Mesenchymal stem cell (in vitro differentiated cells and primary cell): ENCODE measurements at regions not wholly inside any gene's neighbourhood (a gene's known extent, or its start where the extent isn't known, plus 50 kb on each side); places are given as distances from the start of the nearest gene placed in this dataset.

Experiments
- DNase-seq: peaks from one replicate; pipeline ENCODE4 v3.0.0-alpha.2; 2013
- H2AFZ ChIP-seq: one replicate; pipeline ENCODE4 v1.6.1; 2013; ENCODE audit warnings: low read depth, mild to moderate bottlenecking, control low read depth, inconsistent platforms, low read length, moderate library complexity
- H2AK5ac ChIP-seq: 2 replicates; pipeline ENCODE4 v1.6.1; 2013; ENCODE audit warnings: low read length, moderate library complexity, mild to moderate bottlenecking, inconsistent platforms; ENCODE audit not compliant: severe bottlenecking
- H2BK120ac ChIP-seq: one replicate; pipeline ENCODE4 v1.6.1; 2013; ENCODE audit warnings: low read depth, mild to moderate bottlenecking, inconsistent platforms, low read length, moderate library complexity
- H2BK12ac ChIP-seq, 2 experiments: one replicate each; pipeline ENCODE4 v1.6.1; 2013; ENCODE audit warnings: inconsistent platforms in 2 of 2, low read length in 2 of 2, mild to moderate bottlenecking in 2 of 2, moderate library complexity in 2 of 2, control low read depth in 1 of 2
- H2BK15ac ChIP-seq: one replicate; pipeline ENCODE4 v1.6.1; 2013; ENCODE audit warnings: mild to moderate bottlenecking, low read depth, inconsistent platforms; ENCODE audit not compliant: poor library complexity, severe bottlenecking
- H2BK5ac ChIP-seq: 2 replicates; pipeline ENCODE4 v1.6.1; 2013; ENCODE audit warnings: low read depth, mild to moderate bottlenecking, low read length, control low read depth, inconsistent platforms; ENCODE audit not compliant: poor library complexity, severe bottlenecking
- H3K14ac ChIP-seq, 2 experiments: one replicate each; pipeline ENCODE4 v1.6.1; 2013; ENCODE audit warnings: inconsistent platforms in 2 of 2, low read length in 2 of 2, control low read depth in 1 of 2, mild to moderate bottlenecking in 1 of 2, moderate library complexity in 1 of 2
- H3K18ac ChIP-seq, 2 experiments: one replicate each; pipeline ENCODE4 v1.6.1; 2013; ENCODE audit warnings: inconsistent platforms in 2 of 2, low read length in 2 of 2, control low read depth in 1 of 2, low read depth in 1 of 2, mild to moderate bottlenecking in 1 of 2
- H3K23ac ChIP-seq, 2 experiments: one replicate each; pipeline ENCODE4 v1.6.1; 2013; ENCODE audit warnings: inconsistent platforms in 2 of 2, low read length in 2 of 2, mild to moderate bottlenecking in 2 of 2, moderate library complexity in 2 of 2, control low read depth in 1 of 2
- H3K27ac ChIP-seq: 2 replicates; pipeline ENCODE4 v1.5.1; 2013; ENCODE audit warnings: mild to moderate bottlenecking, moderate library complexity, low read length, control low read depth, inconsistent platforms; ENCODE audit not compliant: poor library complexity, severe bottlenecking
- H3K27me3 ChIP-seq, 2 experiments: 2 replicates each; pipeline versions ENCODE4 v1.6.1 to v1.7.0; 2013; ENCODE audit warnings: low read length in 2 of 2, mild to moderate bottlenecking in 2 of 2, moderate library complexity in 2 of 2, control low read depth in 1 of 2, inconsistent platforms in 1 of 2; ENCODE audit not compliant: control insufficient read depth in 1 of 2, insufficient read depth in 1 of 2
- H3K36me3 ChIP-seq, 2 experiments: 2 replicates each; pipeline versions ENCODE4 v1.6.1 to v1.7.0; 2013; ENCODE audit warnings: low read length in 2 of 2, control low read depth in 1 of 2, inconsistent platforms in 1 of 2, low read depth in 1 of 2, mild to moderate bottlenecking in 1 of 2; ENCODE audit not compliant: insufficient read depth in 2 of 2, control insufficient read depth in 1 of 2
- H3K4ac ChIP-seq, 2 experiments: one replicate each; pipeline ENCODE4 v1.6.1; 2013; ENCODE audit warnings: inconsistent platforms in 2 of 2, low read length in 2 of 2, mild to moderate bottlenecking in 2 of 2, moderate library complexity in 2 of 2, control low read depth in 1 of 2, low read depth in 1 of 2
- H3K4me1 ChIP-seq: 2 replicates; pipeline ENCODE4 v1.6.1; 2013; ENCODE audit warnings: low read depth, low read length, control low read depth; ENCODE audit not compliant: control insufficient read depth, insufficient read depth
- H3K4me2 ChIP-seq: 2 replicates; pipeline ENCODE4 v1.6.1; 2013; ENCODE audit warnings: low read length, mild to moderate bottlenecking, inconsistent platforms; ENCODE audit not compliant: poor library complexity, severe bottlenecking
- H3K4me3 ChIP-seq, 2 experiments: 2 replicates each; pipeline versions ENCODE4 v1.5.1 to v1.7.0; 2013; ENCODE audit warnings: low read length in 2 of 2, mild to moderate bottlenecking in 2 of 2, control low read depth in 1 of 2, low read depth in 1 of 2; ENCODE audit not compliant: insufficient read depth in 1 of 2
- H3K79me1 ChIP-seq: replicated peaks from 2 replicates; pipeline ENCODE4 v1.6.1; 2013; ENCODE audit warnings: mild to moderate bottlenecking, control low read depth, low read length, inconsistent platforms; ENCODE audit not compliant: poor library complexity, severe bottlenecking
- H3K9ac ChIP-seq: 2 replicates; pipeline ENCODE4 v1.7.0; 2013; ENCODE audit warnings: mild to moderate bottlenecking, low read length, moderate library complexity
- H3K9me3 ChIP-seq: 2 replicates; pipeline ENCODE4 v1.7.0; 2013; ENCODE audit warnings: mild to moderate bottlenecking, low read length; ENCODE audit not compliant: control insufficient read depth
- H4K8ac ChIP-seq: one replicate; pipeline ENCODE4 v1.6.1; 2013; ENCODE audit warnings: inconsistent platforms, mild to moderate bottlenecking, low read length, moderate library complexity
- H4K91ac ChIP-seq: one replicate; pipeline ENCODE4 v1.6.1; 2013; ENCODE audit warnings: mild to moderate bottlenecking, low read length, inconsistent platforms
- WGBS: methylation state at CpG from one replicate; pipeline ENCODE4 v1.1.7; 2013; ENCODE audit warnings: mixed read lengths; 5-methylcytosine and 5-hydroxymethylcytosine counted together

DNA sequence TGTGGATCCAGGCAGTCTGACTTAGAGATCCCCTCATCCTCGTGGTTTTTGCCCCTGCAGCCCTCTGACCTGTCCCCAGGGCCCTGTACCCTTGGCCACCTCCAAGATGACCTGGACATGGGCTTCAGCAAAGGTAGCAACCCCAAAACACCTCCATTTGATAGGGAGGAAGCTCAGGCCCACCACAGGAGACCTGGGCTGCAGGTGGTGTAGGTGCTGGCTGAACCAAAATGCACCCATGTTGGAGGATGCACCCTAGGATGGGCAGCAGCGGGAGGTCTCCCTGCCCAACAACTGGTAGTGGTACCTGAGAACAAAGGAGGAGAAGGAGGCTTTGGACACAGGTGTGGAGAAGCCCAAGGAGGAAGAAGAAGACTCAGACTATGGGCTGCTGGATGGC, 188.7 kb downstream of the ZNF716 start:
- Histone ChIP-seq H3K23ac (no peak overlapping the region), H2BK120ac (no peak overlapping the region), H4K8ac (no peak overlapping the region), H2BK5ac (no peak overlapping the region), H2AK5ac (no peak overlapping the region), H3K9ac (no peak overlapping the region), H3K9me3 (peaks cover 4% of the 10 kb centered on the region), H3K4me2 (no peak overlapping the region), H3K4me1 (no peaks in the 10 kb centered on the region), H3K79me1 (no peaks in the 10 kb centered on the region), H2BK15ac (no peak overlapping the region), H3K4ac (no peak overlapping the region), H3K27ac (no peak overlapping the region), H2AFZ (no peak overlapping the region), H3K18ac (no peak overlapping the region), H3K27me3 (no peaks in the 10 kb centered on the region), H4K91ac (no peak overlapping the region), H3K4me3 (no peak overlapping the region), H2BK12ac (no peak overlapping the region), H3K14ac (no peak overlapping the region), H3K36me3 (no peaks in the 10 kb centered on the region)
- DNase-seq, result no peak
- 4% methylated on average over 2 of the region's 2 CpGs for WGBS

DNA sequence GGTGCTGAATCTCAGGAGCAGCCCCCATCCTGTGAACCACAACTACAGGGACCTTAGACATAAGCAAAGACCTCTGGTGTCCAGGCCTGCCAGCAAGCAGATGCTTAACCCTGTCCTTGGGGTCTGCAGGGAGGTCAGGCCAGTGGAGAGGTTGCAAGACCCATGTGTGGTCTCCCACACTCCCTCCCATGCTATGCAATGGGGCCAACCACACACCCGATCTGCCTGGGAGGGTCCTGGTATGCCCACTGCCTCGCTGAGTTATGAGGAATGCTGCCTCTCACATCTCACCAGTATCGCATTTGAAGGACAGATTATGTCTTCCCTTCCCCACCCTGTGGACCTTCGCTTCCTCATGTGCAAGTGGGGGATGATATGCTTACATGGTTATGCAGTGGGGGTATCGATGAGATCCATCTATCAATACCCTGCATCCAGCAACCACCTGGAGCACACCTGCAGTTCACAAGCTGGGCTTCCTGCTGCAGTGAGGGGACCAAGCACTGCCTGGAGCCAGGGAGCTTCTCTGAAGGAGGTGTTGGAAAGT, 191.6 kb downstream of the ZNF716 start:
- H2AFZ ChIP-seq, result no peak overlapping the region
- H3K14ac ChIP-seq, result no peak overlapping the region
- H2BK120ac ChIP-seq, result no peak overlapping the region
- no peak overlapping the region for H3K9ac ChIP-seq
- H3K36me3 ChIP-seq, result no peaks in the 10 kb centered on the region
- H3K27me3 ChIP-seq, result no peaks in the 10 kb centered on the region
- H3K9me3 ChIP-seq, result peaks cover 4% of the 10 kb centered on the region
- no peak overlapping the region for H2BK15ac ChIP-seq
- no peak overlapping the region for H3K4me3 ChIP-seq
- H2BK5ac ChIP-seq, result no peak overlapping the region
- no peak overlapping the region for H3K4ac ChIP-seq
- no CpG with 5 or more reads among the region's 5 CpGs for WGBS
- DNase-seq, result no peak
- no peak overlapping the region for H3K4me2 ChIP-seq
- no peak overlapping the region for H2AK5ac ChIP-seq
- no peak overlapping the region for H3K18ac ChIP-seq
- H4K91ac ChIP-seq, result no peak overlapping the region
- H3K27ac ChIP-seq, result no peak overlapping the region
- H3K79me1 ChIP-seq, result no peaks in the 10 kb centered on the region
- no peak overlapping the region for H2BK12ac ChIP-seq
- no peaks in the 10 kb centered on the region for H3K4me1 ChIP-seq
- no peak overlapping the region for H3K23ac ChIP-seq
- no peak overlapping the region for H4K8ac ChIP-seq

DNA sequence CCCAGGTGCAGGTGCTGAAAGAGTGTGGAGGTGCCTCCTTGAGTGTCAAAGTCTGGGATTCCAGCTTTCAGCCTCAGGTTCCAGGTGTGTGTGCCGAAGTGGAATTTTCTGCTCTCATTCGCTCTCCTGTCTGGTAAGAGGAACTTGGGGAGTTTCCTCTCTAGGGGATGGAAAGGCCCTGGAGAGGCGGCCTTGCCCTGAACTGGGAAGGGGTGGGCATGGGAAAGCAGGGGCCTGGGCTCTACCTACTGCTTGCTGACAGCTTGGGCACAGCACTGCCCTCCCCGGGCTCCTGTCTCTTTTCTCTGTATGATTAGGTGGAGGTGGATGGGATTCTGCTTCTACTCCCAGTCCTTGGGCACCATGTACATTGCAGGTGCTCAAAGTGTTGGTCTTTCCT, 192.8 kb downstream of the ZNF716 start:
- Histone ChIP-seq H3K4ac (no peak overlapping the region), H3K23ac (no peak overlapping the region), H2AK5ac (no peak overlapping the region), H2BK12ac (no peak overlapping the region), H3K4me1 (no peaks in the 10 kb centered on the region), H3K9me3 (peaks cover 4% of the 10 kb centered on the region), H2BK120ac (no peak overlapping the region), H3K9ac (no peak overlapping the region), H3K4me3 (no peak overlapping the region), H2BK5ac (no peak overlapping the region), H3K36me3 (no peaks in the 10 kb centered on the region), H3K27me3 (no peaks in the 10 kb centered on the region), H3K18ac (no peak overlapping the region), H4K8ac (no peak overlapping the region), H3K4me2 (no peak overlapping the region), H2AFZ (no peak overlapping the region), H3K27ac (no peak overlapping the region), H3K79me1 (no peaks in the 10 kb centered on the region), H4K91ac (no peak overlapping the region), H2BK15ac (no peak overlapping the region), H3K14ac (no peak overlapping the region)
- 68% methylated on average over 3 of the region's 4 CpGs for WGBS
- DNase-seq, result no peak

DNA sequence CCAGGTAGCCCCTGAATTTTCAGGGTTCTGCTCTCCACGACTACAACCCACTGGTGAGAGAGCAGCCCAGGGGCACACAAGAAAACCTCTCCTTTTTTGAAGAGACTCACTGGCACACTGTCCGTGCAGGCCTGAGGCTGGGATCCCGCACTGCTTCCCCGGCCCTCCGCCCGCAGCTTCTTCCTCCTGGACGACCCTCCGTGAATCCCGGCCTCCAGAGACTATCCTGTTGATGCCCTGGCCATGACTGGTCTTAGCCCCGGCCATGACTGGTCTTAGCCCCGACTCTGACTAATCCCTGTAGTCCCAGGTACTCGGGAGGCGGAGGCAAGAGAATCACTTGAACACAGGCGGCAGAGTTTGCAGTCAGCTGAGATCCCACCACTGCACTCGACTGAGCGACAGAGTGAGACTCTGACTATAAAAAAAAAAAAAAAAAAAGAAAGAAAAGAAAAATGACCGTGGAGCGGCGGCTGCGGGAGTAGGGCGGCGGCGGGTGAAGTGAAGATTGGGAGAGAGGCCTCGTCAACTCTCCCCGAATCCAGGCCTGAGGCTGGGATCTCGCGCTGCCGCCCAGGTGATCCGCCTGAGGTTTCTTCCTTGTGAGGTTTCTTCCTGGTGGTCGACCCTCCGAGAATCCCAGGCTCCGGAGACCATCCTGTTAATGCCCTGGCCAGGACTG, 196.4 kb downstream of the ZNF716 start:
- H3K14ac ChIP-seq, result no peak overlapping the region
- no peak overlapping the region for H3K4ac ChIP-seq
- H3K18ac ChIP-seq, result no peak overlapping the region
- no peak overlapping the region for H2BK15ac ChIP-seq
- no peak overlapping the region for H3K23ac ChIP-seq
- H2AFZ ChIP-seq, result no peak overlapping the region
- DNase-seq, result no peak
- H3K27ac ChIP-seq, result no peak overlapping the region
- no peak overlapping the region for H2BK120ac ChIP-seq
- no peak overlapping the region for H3K4me2 ChIP-seq
- H3K79me1 ChIP-seq, result no peaks in the 10 kb centered on the region
- H3K27me3 ChIP-seq, result no peaks in the 10 kb centered on the region
- no peak overlapping the region for H2AK5ac ChIP-seq
- H3K9ac ChIP-seq, result no peak overlapping the region
- H2BK12ac ChIP-seq, result no peak overlapping the region
- no peak overlapping the region for H3K4me3 ChIP-seq
- H3K36me3 ChIP-seq, result no peaks in the 10 kb centered on the region
- WGBS, result 85% methylated on average over 32 of the region's 32 CpGs
- H2BK5ac ChIP-seq, result no peak overlapping the region
- peaks cover 8% of the 10 kb centered on the region for H3K9me3 ChIP-seq
- H4K8ac ChIP-seq, result no peak overlapping the region
- H4K91ac ChIP-seq, result no peak overlapping the region
- H3K4me1 ChIP-seq, result no peaks in the 10 kb centered on the region
